NCI-H1105 (cell line): ENCODE measurements at regions not wholly inside any gene's neighbourhood (a gene's known extent, or its start where the extent isn't known, plus 50 kb on each side); places are given as distances from the start of the nearest gene placed in this dataset.

Experiments used
- DNase-seq: peaks from one replicate; lab custom pipeline; 2025; lab: John Stamatoyannopoulos, UW

DNA sequence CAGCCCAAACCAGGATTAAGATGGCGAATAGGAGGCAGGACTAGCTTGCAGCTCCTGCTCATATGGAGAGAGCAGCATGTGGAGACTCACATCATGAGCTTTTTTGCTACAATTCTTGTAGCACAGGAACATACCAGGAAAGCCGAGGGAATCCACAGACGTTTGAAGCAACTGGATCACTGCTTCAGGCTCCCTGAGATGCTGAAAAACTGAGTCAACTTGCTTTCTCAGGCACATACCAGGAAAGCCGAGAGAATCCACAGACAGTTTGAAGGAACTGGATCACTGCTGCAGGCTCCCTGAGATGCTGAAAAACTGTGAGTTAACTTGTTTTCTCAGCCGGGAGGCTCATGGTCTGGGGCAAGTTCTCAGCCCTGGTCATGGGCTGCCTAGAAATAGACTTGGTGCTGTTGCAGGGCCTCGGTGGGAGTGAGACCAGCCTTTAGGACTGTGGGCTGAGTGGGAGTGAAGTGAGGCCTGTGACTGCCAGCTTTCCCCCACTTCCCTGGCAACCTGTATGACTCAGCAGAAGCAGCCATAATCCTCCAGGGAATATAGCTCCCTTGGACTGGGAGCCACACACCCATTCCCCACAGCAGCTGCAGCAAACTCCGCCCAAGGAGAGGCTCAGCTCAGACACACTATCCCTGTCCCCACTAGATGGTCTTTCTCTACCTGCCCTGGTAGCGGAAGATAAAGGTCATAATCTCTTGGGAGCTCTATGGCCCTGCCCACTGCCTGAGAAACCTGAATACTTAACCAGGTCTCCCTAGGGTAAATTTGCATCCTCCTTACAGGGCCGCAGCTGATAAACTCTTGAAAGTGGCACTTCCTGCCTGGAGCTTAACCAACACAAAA is 51.9 kb upstream of the PFN2 start:
- no peak for DNase-seq

DNA sequence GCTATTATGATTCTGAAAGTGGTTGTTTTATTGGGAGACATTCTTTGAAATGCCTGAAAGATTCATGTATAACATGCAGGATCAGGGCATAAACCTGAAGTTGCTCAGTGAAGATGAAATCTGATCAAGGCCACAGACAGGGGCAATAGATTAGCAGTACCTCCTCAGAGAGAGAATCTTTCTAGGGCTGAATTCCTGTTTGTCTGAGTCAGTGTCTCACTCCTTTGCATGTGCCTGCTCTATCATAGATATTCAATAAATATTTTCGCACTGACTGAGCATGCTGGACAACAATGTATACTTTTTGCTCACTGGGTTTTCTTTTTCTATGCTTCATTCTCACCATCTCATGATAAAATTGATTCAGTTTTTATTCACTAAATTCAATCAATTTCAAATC is 49.8 kb upstream of the PFN2 start:
- no peak for DNase-seq
